DMS79 (cell line): ENCODE measurements at regions not wholly inside any gene's neighbourhood (a gene's known extent, or its start where the extent isn't known, plus 50 kb on each side); places are given as distances from the start of the nearest gene placed in this dataset.

ENCODE experiments used
- DNase-seq: peaks from one replicate; lab custom pipeline; 2025; lab: John Stamatoyannopoulos, UW

GRCh38 chr2:42931146-42931817, 138.9 kb upstream of the HAAO start:
- DNase-seq: no peak

GRCh38 chr2:42930025-42930581, 137.7 kb upstream of the HAAO start:
- no peak for DNase-seq

- DNase-seq: no peak
Measured at GRCh38 chr2:42929546-42930024, 137.2 kb upstream of the HAAO start.

- DNase-seq: no peak
Measured at GRCh38 chr2:42928692-42929545, 136.5 kb upstream of the HAAO start.

- DNase-seq: no peak
Measured at GRCh38 chr2:42928161-42928691, 135.8 kb upstream of the HAAO start.

- DNase-seq: no peak
Measured at GRCh38 chr2:42927334-42928160, 135.2 kb upstream of the HAAO start.

- no peak for DNase-seq
Measured at GRCh38 chr2:42926434-42927333, 134.3 kb upstream of the HAAO start.

- no peak for DNase-seq
Measured at GRCh38 chr2:42925742-42926433, 133.5 kb upstream of the HAAO start.

- DNase-seq: no peak
Measured at GRCh38 chr2:42924418-42924886, 132.1 kb upstream of the HAAO start.

GRCh38 chr2:42923580-42924417, 131.4 kb upstream of the HAAO start:
- no peak for DNase-seq

- DNase-seq: no peak
Measured at GRCh38 chr2:42922790-42923579, 130.6 kb upstream of the HAAO start.

GRCh38 chr2:42922293-42922692, 129.9 kb upstream of the HAAO start:
- DNase-seq: no peak

GRCh38 chr2:42921721-42922120, 129.3 kb upstream of the HAAO start:
- no peak for DNase-seq

- DNase-seq: no peak
Measured at GRCh38 chr2:42921147-42921520, 128.8 kb upstream of the HAAO start.

- DNase-seq: no peak
Measured at GRCh38 chr2:42920446-42921146, 128.2 kb upstream of the HAAO start.

GRCh38 chr2:42918671-42919318, 126.4 kb upstream of the HAAO start:
- no peak for DNase-seq

GRCh38 chr2:42918041-42918440, 125.7 kb upstream of the HAAO start:
- DNase-seq: no peak
